GM19468 (cell line): ENCODE measurements at regions not wholly inside any gene's neighbourhood (a gene's known extent, or its start where the extent isn't known, plus 50 kb on each side); places are given as distances from the start of the nearest gene placed in this dataset.
"Not testable (repeated sequence)": the region's sequence is repeated elsewhere in the genome, so short reads cannot be mapped to it uniquely, and the experiment has no call there.

Experiments used
- ATAC-seq: cut with Tn5 transposase; IDR thresholded peaks from one replicate; pipeline ENCODE4 v1.9.1; 2021; ENCODE audit warnings: mild to moderate bottlenecking, moderate library complexity, moderate number of reproducible peaks; ENCODE audit not compliant: unreplicated experiment; ENCODE audit errors: extremely low read depth

GRCh38 chr13:59012731-59013130 lies 1151.0 kb downstream of the DIAPH3 start:
- no peak for ATAC-seq

DNA sequence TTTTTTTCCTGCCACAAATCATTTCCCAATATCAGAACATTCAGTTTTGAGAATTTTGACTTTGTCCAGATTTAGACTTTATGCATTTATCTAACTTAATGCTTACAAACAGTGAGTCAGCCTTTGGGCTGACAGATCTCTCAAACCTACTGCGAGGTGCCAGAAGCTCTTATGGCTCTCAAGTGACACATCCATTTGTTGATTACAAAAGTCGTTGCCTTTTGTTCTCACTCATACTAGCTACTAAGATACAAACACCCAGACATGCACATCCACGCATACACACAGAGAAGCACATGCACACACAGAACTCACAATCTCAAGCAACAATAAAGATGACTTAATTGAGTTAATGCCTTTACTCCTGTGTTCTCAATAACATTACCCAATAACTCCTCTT lies 1147.5 kb downstream of the DIAPH3 start:
- no peak for ATAC-seq

DNA sequence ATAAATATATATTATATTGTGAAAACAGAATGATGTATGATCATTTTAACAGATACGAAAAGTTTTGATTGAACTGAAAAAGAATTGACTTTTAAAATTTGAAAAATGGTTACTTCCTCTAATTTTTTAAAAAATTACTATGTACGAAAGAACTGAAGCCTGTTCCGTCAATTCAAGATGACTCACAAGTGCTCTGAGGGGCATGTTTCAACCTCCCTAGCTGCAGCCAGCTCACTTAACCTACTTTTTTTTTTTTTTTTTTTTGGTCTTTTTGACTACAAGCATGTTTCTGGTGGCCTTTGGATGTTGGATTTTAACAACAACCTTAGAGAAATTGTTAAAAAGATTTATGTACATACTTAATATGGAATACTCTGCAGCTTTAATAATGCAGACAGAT lies 1139.3 kb downstream of the DIAPH3 start:
- no peak for ATAC-seq

- no peak for ATAC-seq
Observed at GRCh38 chr13:59034198-59034597, 1129.5 kb downstream of the DIAPH3 start.

DNA sequence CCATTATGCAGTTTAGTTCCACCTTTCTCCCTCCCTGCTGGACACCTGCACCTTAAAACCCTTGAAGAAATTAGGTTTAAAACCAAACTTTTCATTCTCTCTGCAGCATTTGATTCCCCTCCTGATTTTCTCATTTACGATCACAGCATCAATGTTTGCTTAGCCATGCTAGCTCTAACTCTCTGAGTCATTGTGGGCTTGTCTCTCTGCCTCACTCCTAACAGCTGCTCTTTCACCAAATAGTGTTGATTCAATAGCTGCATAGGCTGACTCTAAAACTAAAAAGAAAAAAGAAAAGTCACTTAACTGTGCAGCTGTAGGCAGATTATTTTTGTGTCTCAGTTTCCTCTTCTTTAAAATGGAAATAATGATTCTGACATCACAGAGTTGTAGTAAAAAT lies 1124.9 kb downstream of the DIAPH3 start:
- ATAC-seq = no peak

DNA sequence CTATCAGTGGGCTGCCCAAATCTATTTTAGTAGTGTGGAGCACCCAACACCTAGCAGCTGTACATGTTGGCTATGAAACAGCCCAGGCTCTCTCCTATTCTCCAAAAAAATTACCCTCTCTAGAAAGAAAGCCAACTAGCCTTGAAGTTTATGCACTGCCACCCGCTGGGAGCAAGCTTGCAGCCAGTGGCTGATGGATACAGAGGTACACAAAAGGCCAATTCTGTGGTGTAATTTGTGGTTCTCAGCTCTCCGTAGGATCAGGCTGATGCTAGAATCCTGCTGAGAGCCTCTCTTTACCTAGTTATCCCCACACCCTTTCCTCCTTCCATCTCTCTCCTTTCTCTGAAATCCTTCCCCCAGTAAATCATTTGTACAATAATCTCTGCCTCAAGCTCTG lies 1120.7 kb downstream of the DIAPH3 start:
- ATAC-seq = no peak

DNA sequence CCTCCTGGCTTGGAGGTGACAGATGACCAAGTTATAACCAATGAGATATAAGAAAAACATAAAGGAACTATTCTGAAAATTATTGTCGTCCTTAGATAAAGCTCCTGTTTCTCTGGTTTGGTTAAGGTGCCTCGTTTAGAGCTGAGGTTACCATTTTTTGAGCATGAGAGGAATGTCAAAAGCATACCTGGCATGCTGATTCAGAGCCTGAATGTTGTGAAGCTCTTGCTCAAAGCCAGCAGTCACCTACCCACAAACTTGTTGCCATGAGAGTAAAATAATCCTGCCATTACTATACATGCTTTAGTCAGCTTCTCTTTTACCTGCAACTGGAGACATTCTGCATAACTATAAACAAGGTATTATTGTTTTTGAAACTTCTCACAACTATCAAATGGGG lies 1116.2 kb downstream of the DIAPH3 start:
- ATAC-seq = no peak

DNA sequence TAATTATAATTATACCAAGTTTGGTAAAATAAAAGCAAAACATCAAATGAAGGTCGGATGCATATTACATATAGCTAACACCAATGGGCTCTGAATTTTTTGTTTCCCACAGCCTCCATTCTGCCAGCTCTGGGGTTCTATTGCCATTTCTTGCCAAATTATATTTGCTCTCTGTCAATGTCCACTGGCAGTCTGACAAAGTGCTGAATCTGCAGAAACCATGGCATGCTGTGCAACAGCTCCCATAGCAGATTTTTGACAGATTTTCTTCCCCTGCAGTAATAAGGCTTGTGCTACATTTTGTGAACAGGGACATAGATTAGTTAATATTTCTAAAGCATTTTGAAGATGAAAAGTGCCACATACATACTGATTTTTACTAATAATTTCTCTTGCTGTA lies 1102.1 kb downstream of the DIAPH3 start:
- no peak for ATAC-seq

DNA sequence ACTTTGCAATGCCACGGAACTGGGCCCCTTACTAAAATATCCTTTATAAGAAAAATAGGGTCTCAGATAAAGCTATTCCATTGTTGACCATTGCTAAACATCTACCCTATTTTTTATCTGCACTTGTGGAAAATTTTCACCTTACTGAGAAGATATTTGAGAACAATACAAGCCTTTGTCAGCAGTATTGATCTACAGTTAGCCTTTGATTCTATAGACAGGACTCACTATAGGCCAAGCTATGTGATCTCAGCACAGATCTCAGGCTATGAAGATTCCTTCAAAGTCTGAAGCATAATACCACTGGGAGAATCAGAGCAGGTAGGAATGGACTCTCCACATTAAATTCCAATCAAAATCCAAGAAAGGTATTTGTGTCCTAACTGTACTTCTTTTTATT lies 1099.7 kb downstream of the DIAPH3 start:
- no peak for ATAC-seq

DNA sequence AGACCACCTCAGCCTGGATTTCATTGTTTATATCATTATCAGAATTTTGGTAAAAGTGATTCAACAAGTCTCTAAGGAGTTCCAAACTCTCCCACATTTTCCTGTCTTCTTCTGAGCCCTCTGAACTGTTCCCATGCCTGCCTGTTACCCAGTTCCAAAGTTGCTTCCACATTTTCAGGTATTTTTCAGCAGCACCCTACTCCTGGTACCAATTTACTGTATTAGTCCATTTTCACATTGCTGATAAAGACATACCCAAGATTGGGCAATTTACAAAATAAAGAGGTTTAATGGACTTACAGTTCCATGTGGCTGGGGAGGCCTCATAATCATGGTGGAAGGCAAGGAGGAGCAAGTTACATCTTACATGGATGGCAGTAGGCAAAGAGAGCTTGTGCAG lies 1087.3 kb downstream of the DIAPH3 start:
- not testable (repeated sequence) for ATAC-seq

- no peak for ATAC-seq
Observed at GRCh38 chr13:59086147-59086546, 1077.6 kb downstream of the DIAPH3 start.

DNA sequence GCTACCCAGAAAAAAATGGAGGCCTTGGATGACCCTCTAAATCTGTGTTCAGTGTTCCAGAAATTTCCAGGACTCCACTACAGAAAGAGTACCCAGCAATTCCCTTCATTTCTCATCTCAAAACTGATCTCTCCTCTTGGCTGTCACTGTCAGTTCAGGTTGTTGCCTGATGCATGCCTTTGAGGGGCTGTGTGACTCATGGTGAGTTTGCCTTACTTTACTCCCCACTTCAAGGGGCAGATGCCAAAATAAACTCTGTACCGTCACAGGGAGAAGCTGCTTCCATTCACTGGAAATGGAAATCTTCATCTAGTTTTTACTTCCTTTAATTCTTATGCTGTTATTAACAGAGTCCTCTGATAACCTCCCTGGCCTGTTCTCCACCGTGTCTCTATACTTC lies 1075.0 kb downstream of the DIAPH3 start:
- no peak for ATAC-seq

GRCh38 chr13:59094181-59094580 lies 1069.5 kb downstream of the DIAPH3 start:
- no peak for ATAC-seq

GRCh38 chr13:59099182-59099974 lies 1064.3 kb downstream of the DIAPH3 start:
- ATAC-seq = no peak

DNA sequence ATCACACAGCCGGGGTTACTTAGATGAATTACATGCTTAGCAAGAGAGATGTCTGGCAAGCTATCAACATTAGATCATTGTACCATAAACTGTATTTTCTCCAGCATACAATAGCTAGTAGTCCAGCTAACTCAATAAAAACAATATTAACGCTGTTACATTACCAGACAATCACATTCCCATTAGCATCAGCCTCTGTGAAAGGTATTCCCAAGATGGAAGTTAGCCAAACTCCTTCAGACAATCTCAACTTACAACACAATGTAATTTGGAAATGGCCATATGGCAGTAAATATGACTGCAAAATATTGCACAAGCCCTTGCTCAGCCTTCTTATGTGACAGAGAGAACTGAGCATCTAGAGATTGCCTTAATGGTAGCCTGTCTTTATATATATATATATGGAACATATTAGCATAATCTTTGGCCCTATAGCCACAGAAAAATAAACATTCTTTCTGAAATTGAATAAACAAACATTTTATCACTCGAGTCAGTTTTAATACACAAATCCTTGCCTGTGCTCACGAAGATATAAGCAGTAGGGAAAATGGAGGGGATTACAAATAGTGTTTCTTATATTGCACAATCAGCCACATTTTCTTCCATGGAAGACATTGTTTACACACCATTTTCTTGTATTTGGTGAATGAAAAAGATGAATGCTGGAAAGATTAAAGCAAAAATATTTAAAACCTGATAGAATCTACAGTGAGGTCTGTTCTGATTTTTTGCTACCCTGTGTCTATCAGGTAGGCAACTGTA lies 1060.5 kb downstream of the DIAPH3 start:
- ATAC-seq = no peak

DNA sequence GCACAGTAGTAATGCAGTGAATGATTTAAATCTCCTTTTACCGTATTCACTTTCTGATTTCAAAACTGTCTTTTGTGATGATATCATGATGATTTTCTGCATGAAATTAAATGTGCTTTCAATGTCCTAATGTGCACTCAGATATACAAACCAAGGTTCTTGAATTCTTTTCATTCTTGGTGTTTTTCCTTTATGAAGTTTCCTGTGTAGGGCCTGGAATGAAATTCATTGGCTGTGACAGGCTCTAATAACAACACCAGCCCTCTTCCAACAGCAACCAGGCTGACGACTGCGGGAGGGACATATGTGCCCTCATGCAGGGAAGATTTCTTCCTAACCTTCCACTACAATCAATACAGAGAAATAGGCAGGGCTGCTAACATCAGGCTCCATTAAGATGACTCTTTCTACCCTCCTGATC lies 1052.0 kb downstream of the DIAPH3 start:
- no peak for ATAC-seq

GRCh38 chr13:59112221-59112718 lies 1051.5 kb downstream of the DIAPH3 start:
- ATAC-seq = no peak

DNA sequence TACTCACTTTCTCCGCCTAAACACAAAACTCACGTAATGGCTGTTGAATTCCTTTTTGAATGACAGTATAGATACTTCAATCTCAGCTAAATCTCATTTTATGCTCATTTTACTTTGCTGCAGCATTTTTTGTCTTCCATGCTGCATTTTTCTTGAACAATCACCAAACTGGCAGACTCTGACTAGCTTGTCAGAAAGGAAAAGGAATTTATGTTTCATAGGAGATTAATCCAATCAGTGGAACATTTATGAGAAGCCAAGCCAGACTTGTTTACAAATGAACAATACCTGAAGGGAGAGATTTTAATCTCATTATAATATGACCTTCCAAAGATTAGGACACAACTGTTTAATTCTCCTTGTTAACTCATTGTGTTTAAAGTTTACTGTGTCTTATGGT lies 1044.3 kb downstream of the DIAPH3 start:
- no peak for ATAC-seq

GRCh38 chr13:59120297-59120843 lies 1043.4 kb downstream of the DIAPH3 start:
- no peak for ATAC-seq

DNA sequence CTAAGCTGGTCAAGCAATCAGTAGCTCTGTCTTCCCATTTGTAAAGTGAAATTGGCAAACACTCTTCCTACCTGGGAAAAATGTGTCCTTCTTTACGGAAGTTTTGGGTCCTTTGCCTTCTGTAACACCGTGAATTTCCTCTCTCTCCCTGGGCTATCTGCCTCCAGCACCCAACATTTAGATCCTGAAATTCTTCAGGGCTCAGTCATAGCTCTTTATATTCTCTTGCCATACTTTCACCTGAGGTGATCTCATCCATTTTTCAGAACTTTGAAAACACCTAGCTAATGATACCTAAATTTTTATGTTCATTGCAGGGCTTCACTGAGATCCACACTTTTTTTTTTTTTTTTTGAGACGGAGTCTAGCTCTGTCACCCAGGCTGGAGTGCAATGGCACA lies 1042.2 kb downstream of the DIAPH3 start:
- ATAC-seq = no peak

DNA sequence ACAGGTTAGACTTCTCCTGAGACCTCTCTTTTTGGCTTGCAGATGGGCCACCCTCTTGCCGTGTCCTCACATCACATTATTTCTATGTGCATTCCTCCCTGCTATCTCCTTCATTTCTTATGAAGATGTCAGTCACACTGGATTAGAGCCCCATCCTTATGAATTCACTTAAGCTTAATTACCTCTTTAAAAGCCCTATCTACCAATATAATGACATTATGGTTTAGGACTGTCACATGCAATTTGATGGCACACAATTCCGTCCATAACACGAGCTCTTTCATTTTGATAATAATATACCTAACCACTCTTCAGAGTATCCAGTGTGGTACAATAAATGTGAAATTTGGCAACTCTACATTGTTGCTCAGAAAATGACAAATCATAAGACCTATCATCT lies 1037.3 kb downstream of the DIAPH3 start:
- ATAC-seq = no peak
